ENCODE measurements at regions not wholly inside any gene's neighbourhood (a gene's known extent, or its start where the extent isn't known, plus 50 kb on each side); places are given as distances from the start of the nearest gene placed in this dataset.

DNA sequence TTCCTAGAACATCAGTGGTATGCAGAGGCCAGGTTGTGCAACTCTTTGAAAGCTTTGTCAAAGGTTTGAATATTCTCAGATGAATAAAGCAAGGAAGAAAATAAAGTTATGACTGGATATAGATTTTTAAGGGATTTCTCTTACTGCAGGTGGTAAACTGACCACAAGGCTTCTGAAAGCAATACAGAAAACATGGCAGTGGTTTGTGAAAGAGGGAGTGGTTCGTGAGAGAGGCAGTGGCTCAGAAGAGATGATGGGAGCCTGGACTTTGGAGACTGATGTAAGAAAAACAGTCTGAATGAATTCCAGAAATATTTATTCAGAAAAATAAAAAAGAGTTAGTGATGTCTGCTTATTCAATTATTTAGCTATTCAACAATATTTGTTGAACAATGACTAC, 380.4 kb upstream of the CTNND2 start:
- no peak for TF ChIP-seq EZH2phosphoT487 (IDR thresholded peaks at IDR 0.05; ENCODE audit: borderline replicate concordance, low read length)
- TF ChIP-seq, protein P1, sequence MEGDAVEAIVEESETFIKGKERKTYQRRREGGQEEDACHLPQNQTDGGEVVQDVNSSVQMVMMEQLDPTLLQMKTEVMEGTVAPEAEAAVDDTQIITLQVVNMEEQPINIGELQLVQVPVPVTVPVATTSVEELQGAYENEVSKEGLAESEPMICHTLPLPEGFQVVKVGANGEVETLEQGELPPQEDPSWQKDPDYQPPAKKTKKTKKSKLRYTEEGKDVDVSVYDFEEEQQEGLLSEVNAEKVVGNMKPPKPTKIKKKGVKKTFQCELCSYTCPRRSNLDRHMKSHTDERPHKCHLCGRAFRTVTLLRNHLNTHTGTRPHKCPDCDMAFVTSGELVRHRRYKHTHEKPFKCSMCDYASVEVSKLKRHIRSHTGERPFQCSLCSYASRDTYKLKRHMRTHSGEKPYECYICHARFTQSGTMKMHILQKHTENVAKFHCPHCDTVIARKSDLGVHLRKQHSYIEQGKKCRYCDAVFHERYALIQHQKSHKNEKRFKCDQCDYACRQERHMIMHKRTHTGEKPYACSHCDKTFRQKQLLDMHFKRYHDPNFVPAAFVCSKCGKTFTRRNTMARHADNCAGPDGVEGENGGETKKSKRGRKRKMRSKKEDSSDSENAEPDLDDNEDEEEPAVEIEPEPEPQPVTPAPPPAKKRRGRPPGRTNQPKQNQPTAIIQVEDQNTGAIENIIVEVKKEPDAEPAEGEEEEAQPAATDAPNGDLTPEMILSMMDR (IDR thresholded peaks at IDR 0.05; ENCODE audit: low read depth, low read length, poor library complexity, severe bottlenecking) = no peak
- H3K27me3 ChIP-seq (ENCODE audit: control insufficient read depth, low read length) = no peaks in the 10 kb centered on the region
- H3K27ac ChIP-seq (ENCODE audit: low read depth, low read length) = no peak overlapping the region
- H3K79me2 ChIP-seq (ENCODE audit: control insufficient read depth, low read length) = no peaks in the 10 kb centered on the region
- no peaks in the 10 kb centered on the region for H3K4me1 ChIP-seq (ENCODE audit: control insufficient read depth, low read length)
- no peak overlapping the region for H3K4me3 ChIP-seq (ENCODE audit: low read length)
- no peaks in the 10 kb centered on the region for H3K36me3 ChIP-seq (ENCODE audit: control insufficient read depth, low read length)
- H3K4me2 ChIP-seq (ENCODE audit: low read length) = no peak overlapping the region
- H4K20me1 ChIP-seq (ENCODE audit: control insufficient read depth, insufficient read depth, low read depth, low read length) = no peaks in the 10 kb centered on the region
- no peaks in the 10 kb centered on the region; the same call in 1 of the 2 replicates for H3K9me3 ChIP-seq (ENCODE audit: control insufficient read depth, insufficient read depth, low read length)
- no peaks in the 10 kb centered on the region for H3K9me2 ChIP-seq (replicated peaks; ENCODE audit: control insufficient read depth, low read length)
- no peaks in the 10 kb centered on the region for H3F3A ChIP-seq (ENCODE audit: control insufficient read depth, insufficient read depth)

DNA sequence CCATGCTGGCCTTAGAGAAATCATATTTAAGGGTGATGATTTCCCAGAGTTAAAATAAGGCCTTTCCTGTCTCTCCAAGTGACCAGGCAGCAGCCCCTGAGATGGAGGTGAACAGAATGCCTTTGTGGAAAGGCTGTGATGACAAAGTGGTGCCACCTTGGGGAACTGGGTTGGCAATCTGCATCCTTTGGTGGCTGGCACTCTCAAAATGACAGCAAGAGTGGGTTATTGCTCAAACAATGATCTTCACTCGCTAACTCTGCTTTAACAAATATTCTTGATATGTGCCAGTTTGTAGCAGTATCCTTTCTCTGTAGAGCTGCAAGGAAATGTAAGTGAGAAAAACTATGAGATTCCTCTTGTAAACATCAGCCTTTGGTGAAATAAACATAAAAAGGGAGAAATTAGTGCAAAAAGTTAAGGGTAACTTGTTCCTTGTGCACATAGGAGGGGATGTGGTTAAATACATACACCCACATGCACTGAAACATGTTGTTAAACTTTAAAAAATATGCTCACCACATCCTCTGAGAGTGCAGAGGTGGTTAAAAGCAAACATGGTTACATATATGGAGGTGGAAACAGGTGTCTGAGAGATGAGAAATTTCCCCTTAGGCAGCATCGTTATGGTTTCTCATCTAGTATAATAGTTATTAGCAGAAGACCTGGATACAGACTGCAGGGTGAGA, 373.4 kb upstream of the CTNND2 start:
- TF ChIP-seq, protein P1 (IDR thresholded peaks at IDR 0.05; ENCODE audit: low read depth, low read length, poor library complexity, severe bottlenecking) = no peak
- no peak for TF ChIP-seq EZH2phosphoT487 (IDR thresholded peaks at IDR 0.05; ENCODE audit: borderline replicate concordance, low read length)
- Histone ChIP-seq H3K79me2 (ENCODE audit: control insufficient read depth, low read length) (no peaks in the 10 kb centered on the region), H3F3A (ENCODE audit: control insufficient read depth, insufficient read depth) (no peaks in the 10 kb centered on the region), H4K20me1 (ENCODE audit: control insufficient read depth, insufficient read depth, low read depth, low read length) (no peaks in the 10 kb centered on the region), H3K4me1 (ENCODE audit: control insufficient read depth, low read length) (no peaks in the 10 kb centered on the region), H3K9me2 (replicated peaks; ENCODE audit: control insufficient read depth, low read length) (no peaks in the 10 kb centered on the region), H3K9me3 (ENCODE audit: control insufficient read depth, insufficient read depth, low read length) (no peaks in the 10 kb centered on the region), H3K36me3 (ENCODE audit: control insufficient read depth, low read length) (no peaks in the 10 kb centered on the region), H3K27me3 (ENCODE audit: control insufficient read depth, low read length) (no peaks in the 10 kb centered on the region), H3K4me2 (ENCODE audit: low read length) (no peak overlapping the region), H3K4me3 (ENCODE audit: low read length) (no peak overlapping the region), H3K27ac (ENCODE audit: low read depth, low read length) (no peak overlapping the region)

DNA sequence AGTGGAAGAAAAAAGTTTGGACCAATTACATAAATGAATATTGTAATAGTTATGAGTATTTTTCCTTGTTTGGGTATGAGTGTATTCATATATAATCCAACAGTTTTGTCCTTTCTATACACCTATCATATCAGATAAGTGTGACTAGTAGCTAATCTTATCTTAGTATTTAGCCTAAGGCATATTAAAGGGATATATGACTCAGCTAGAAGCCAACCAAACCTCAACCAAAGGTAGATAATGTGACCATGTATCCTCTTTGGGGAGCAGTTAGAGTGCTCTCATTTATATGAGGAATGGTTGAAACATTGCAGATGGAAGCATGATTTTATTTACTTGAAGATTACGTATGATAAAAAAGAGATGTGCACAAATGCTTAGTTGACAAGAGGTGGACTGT, 370.0 kb upstream of the CTNND2 start:
- H3K4me3 ChIP-seq (ENCODE audit: low read length) = no peak overlapping the region
- no peak overlapping the region for H3K27ac ChIP-seq (ENCODE audit: low read depth, low read length)
- H3K27me3 ChIP-seq (ENCODE audit: control insufficient read depth, low read length) = no peaks in the 10 kb centered on the region
- no peak overlapping the region for H3K4me2 ChIP-seq (ENCODE audit: low read length)
- H3F3A ChIP-seq (ENCODE audit: control insufficient read depth, insufficient read depth) = no peaks in the 10 kb centered on the region
- H3K9me3 ChIP-seq (ENCODE audit: control insufficient read depth, insufficient read depth, low read length) = no peaks in the 10 kb centered on the region
- H4K20me1 ChIP-seq (ENCODE audit: control insufficient read depth, insufficient read depth, low read depth, low read length) = no peaks in the 10 kb centered on the region
- H3K79me2 ChIP-seq (ENCODE audit: control insufficient read depth, low read length) = no peaks in the 10 kb centered on the region
- no peaks in the 10 kb centered on the region for H3K4me1 ChIP-seq (ENCODE audit: control insufficient read depth, low read length)
- H3K9me2 ChIP-seq (replicated peaks; ENCODE audit: control insufficient read depth, low read length) = no peaks in the 10 kb centered on the region
- TF ChIP-seq, protein P1 (IDR thresholded peaks at IDR 0.05; ENCODE audit: low read depth, low read length, poor library complexity, severe bottlenecking) = no peak
- TF ChIP-seq EZH2phosphoT487 (IDR thresholded peaks at IDR 0.05; ENCODE audit: borderline replicate concordance, low read length) = no peak
- no peaks in the 10 kb centered on the region for H3K36me3 ChIP-seq (ENCODE audit: control insufficient read depth, low read length)

Measured in DOHH2 (cell line).